Esophagus squamous epithelium (tissue), 5 donors: ENCODE measurements at regions not wholly inside any gene's neighbourhood (a gene's known extent, or its start where the extent isn't known, plus 50 kb on each side); places are given as distances from the start of the nearest gene placed in this dataset.

ENCODE experiments used
- DNase-seq: peaks from one replicate; lab custom pipeline; 2025; lab: John Stamatoyannopoulos, UW
- H3K27ac ChIP-seq, 4 donors: fragments of 200-600 bp; sonication (generic); one replicate each; pipeline ENCODE4 v1.5.1; 2016 to 2019; ENCODE audit warnings: mild to moderate bottlenecking in 1 of 4
- H3K27me3 ChIP-seq, 4 donors: fragments of 200-600 bp; sonication (generic); 1 replicate in 3 of 4; 2 replicates in 1 of 4; pipeline versions ENCODE4 v1.5.1 to v1.6.0; 2017 to 2021; ENCODE audit warnings: antibody characterized with exemption in 1 of 4
- H3K36me3 ChIP-seq, 3 donors: fragments of 200-600 bp; sonication (generic); one replicate each; pipeline ENCODE4 v1.5.1; 2016 to 2019
- H3K4me1 ChIP-seq, 3 donors: fragments of 200-600 bp; sonication (generic); one replicate each; pipeline ENCODE4 v1.5.1; 2017 to 2019
- H3K4me3 ChIP-seq, 4 donors: fragments of 200-600 bp; sonication (generic); 1 replicate in 3 of 4; 2 replicates in 1 of 4; pipeline ENCODE4 v1.5.1; 2016 to 2019; ENCODE audit warnings: mild to moderate bottlenecking in 2 of 4, moderate library complexity in 1 of 4
- H3K9me3 ChIP-seq, 3 donors: fragments of 200-600 bp; sonication (generic); one replicate each; pipeline ENCODE4 v1.5.1; 2016 to 2019
- CTCF ChIP-seq, 6 experiments: fragments of 450-650 bp in 4 of 6; fragments of 200-600 bp in 2 of 6; sonication (generic) in 2 of 6; IDR thresholded peaks; one replicate each; pipeline ENCODE4 v1.5.1; 2016 to 2019; ENCODE audit warnings: antibody characterized with exemption in 6 of 6, mild to moderate bottlenecking in 4 of 6, moderate library complexity in 4 of 6
- POLR2A ChIP-seq, 4 donors: fragments of 450-650 bp; IDR thresholded peaks; one replicate each; pipeline ENCODE4 v1.6.1; 2017; ENCODE audit warnings: antibody characterized with exemption in 4 of 4, mild to moderate bottlenecking in 4 of 4, moderate library complexity in 3 of 4
- WGBS, 2 donors: methylation state at CpG; one replicate each; pipeline ENCODE4 v1.1.5; 2018; 5-methylcytosine and 5-hydroxymethylcytosine counted together
- intact Hi-C: fragments of 100-400 bp; cut with DNase I; formaldehyde crosslinking; loops from one replicate; pipeline ENCODE4 v1.15.0; 2022
- donor health status: DM: yes; HTN: yes; CAD: no.

GRCh38 chr4:173685165-173685830, 155.3 kb upstream of the HAND2 start:
- no peak for TF ChIP-seq CTCF (IDR thresholded peaks at IDR 0.05)
- Histone ChIP-seq H3K27ac (no peak overlapping the region), H3K36me3 (no peaks in the 10 kb centered on the region), H3K4me1 (no peaks in the 10 kb centered on the region), H3K27me3 (no peaks in the 10 kb centered on the region), H3K9me3 (no peaks in the 10 kb centered on the region), H3K4me3 (no peak overlapping the region)
- intact Hi-C loops = no loop called here
- WGBS, 2 donors = 64 to 72% methylated on average over 9 of the region's 9 CpGs
- no peak for DNase-seq

GRCh38 chr4:173684223-173684622, 154.2 kb upstream of the HAND2 start:
- TF ChIP-seq CTCF (IDR thresholded peaks at IDR 0.05) (no peak), POLR2A (IDR thresholded peaks at IDR 0.05) (no peak)
- H3K27ac ChIP-seq = no peak overlapping the region
- no peaks in the 10 kb centered on the region for H3K9me3 ChIP-seq
- no peaks in the 10 kb centered on the region for H3K27me3 ChIP-seq
- WGBS, 2 donors = 33 to 50% methylated on average over 3 of the region's 3 CpGs
- H3K4me1 ChIP-seq = no peaks in the 10 kb centered on the region
- intact Hi-C loops = no loop called here
- H3K4me3 ChIP-seq = no peak overlapping the region
- H3K36me3 ChIP-seq = no peaks in the 10 kb centered on the region
- no peak for DNase-seq

- H3K27me3 ChIP-seq = no peaks in the 10 kb centered on the region
- WGBS, 2 donors = 74 to 76% methylated on average over 2 of the region's 2 CpGs
- H3K4me3 ChIP-seq = no peak overlapping the region
- no peak overlapping the region for H3K27ac ChIP-seq
- H3K9me3 ChIP-seq = no peaks in the 10 kb centered on the region
- H3K36me3 ChIP-seq = no peaks in the 10 kb centered on the region
- H3K4me1 ChIP-seq = no peaks in the 10 kb centered on the region
- TF ChIP-seq POLR2A (IDR thresholded peaks at IDR 0.05) (no peak), CTCF (IDR thresholded peaks at IDR 0.05) (no peak)
- intact Hi-C loops = no loop called here
- DNase-seq = no peak
These were observed 152.6 kb upstream of the HAND2 start for GRCh38 chr4:173682609-173683008.

- Histone ChIP-seq H3K27me3 (no peaks in the 10 kb centered on the region), H3K27ac (no peak overlapping the region), H3K36me3 (no peaks in the 10 kb centered on the region), H3K4me1 (no peaks in the 10 kb centered on the region), H3K4me3 (no peak overlapping the region), H3K9me3 (no peaks in the 10 kb centered on the region)
- WGBS, 2 donors = 68% methylated on average over 7 of the region's 7 CpGs
- intact Hi-C loops = no loop called here
- no peak for TF ChIP-seq CTCF (IDR thresholded peaks at IDR 0.05)
- TF ChIP-seq POLR2A (IDR thresholded peaks at IDR 0.05) = no peak
- no peak for DNase-seq
These were observed 150.2 kb upstream of the HAND2 start for GRCh38 chr4:173680278-173680677.

- H3K9me3 ChIP-seq = no peaks in the 10 kb centered on the region
- H3K27me3 ChIP-seq = no peaks in the 10 kb centered on the region
- no peak overlapping the region for H3K4me3 ChIP-seq
- TF ChIP-seq CTCF (IDR thresholded peaks at IDR 0.05) = no peak
- no peak for TF ChIP-seq POLR2A (IDR thresholded peaks at IDR 0.05)
- no peak for DNase-seq
- H3K27ac ChIP-seq = no peak overlapping the region
- H3K36me3 ChIP-seq = no peaks in the 10 kb centered on the region
- 53 to 62% methylated on average over 3 of the region's 3 CpGs for WGBS, 2 donors
- intact Hi-C loops = no loop called here
- no peaks in the 10 kb centered on the region for H3K4me1 ChIP-seq
These were observed 145.4 kb upstream of the HAND2 start for GRCh38 chr4:173675446-173675845.
